LNCaP clone FGC (cell line): ENCODE measurements at regions not wholly inside any gene's neighbourhood (a gene's known extent, or its start where the extent isn't known, plus 50 kb on each side); places are given as distances from the start of the nearest gene placed in this dataset.

Source experiments
- DNase-seq: peaks from one replicate; pipeline ENCODE4 v3.0.0-alpha.2; 2011; ENCODE audit warnings: low read depth
- H3K4me3 ChIP-seq: 2 replicates; pipeline ENCODE4 v1.5.1; 2011; ENCODE audit warnings: mild to moderate bottlenecking, low read depth, low read length, control low read depth
- TF ChIP-seq, protein P1 (sequence below): IDR thresholded peaks from 2 replicates; pipeline ENCODE4 v1.5.1; 2012; ENCODE audit warnings: mild to moderate bottlenecking; ENCODE audit not compliant: control insufficient read depth, insufficient read depth; ENCODE audit errors: extremely low read depth

DNA sequence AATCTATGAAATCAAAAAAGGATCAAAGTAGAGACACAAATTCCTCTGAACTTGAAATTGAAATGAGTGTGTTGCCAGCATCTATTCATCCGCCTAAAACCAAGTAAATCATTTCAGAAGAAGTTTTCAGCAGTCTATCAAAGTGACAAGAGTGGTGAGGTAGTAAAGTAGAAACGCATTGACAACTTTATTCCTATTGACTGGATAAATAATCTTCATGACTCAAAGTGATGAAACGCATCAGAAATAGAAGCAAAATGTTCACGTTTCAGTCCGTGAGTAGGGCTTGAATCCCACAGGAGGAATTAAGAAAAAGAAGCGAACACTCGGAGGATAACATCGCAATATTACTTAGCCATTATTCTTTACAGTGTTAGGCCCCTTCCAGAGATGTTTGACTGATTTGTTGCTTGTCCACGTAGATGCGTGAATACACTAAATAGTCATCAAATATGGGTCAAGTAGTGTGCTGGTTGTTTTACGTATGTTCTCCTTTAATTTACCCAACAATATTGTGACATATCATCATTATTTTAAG lies 314.4 kb downstream of the PLK2 start:
- TF ChIP-seq, protein P1, sequence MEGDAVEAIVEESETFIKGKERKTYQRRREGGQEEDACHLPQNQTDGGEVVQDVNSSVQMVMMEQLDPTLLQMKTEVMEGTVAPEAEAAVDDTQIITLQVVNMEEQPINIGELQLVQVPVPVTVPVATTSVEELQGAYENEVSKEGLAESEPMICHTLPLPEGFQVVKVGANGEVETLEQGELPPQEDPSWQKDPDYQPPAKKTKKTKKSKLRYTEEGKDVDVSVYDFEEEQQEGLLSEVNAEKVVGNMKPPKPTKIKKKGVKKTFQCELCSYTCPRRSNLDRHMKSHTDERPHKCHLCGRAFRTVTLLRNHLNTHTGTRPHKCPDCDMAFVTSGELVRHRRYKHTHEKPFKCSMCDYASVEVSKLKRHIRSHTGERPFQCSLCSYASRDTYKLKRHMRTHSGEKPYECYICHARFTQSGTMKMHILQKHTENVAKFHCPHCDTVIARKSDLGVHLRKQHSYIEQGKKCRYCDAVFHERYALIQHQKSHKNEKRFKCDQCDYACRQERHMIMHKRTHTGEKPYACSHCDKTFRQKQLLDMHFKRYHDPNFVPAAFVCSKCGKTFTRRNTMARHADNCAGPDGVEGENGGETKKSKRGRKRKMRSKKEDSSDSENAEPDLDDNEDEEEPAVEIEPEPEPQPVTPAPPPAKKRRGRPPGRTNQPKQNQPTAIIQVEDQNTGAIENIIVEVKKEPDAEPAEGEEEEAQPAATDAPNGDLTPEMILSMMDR = no peak
- no peak overlapping the region for H3K4me3 ChIP-seq

DNA sequence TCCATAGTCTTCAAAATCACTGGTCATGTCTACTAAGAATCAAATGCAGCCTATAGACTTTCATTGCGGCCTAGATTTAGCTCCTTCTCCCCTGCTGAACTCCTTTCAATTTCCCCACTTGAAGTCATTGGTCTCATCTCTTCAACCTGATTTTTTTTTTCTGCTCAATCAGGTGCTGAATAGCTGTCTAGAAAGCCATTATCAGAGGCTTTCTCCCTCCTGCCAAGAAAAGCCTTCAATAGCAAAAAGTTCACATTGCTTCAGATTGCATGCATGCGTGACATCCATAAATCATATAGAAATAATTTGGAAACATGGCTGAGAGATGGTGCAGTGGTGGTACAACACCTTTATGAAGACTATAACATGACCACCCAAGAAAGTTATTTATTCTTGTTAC lies 316.2 kb downstream of the PLK2 start:
- H3K4me3 ChIP-seq = no peak overlapping the region
- DNase-seq = no peak
- TF ChIP-seq, protein P1 = no peak

More for the DNA sequence above, 314.4 kb downstream of the PLK2 start:
- no peak for DNase-seq

DNA sequence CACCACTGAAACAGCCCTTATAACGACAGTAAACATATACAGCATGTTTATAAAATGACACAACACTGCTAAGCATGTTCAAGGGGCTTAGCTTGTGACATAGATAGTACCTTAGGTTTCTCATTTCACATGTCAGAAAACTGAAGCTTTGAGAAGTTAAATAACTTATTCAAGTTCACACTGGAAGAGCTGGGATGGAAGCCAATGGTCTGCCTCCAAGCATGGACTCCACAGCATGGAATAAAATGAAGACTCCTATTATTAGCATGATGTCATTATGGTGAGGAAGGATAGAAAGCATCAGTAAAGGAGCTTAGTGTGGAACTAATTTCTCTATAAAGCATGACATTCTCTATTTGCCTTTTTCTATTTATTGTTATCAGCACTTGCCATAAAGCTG lies 316.7 kb downstream of the PLK2 start:
- DNase-seq = no peak
- no peak overlapping the region for H3K4me3 ChIP-seq
- TF ChIP-seq, protein P1 = no peak

DNA sequence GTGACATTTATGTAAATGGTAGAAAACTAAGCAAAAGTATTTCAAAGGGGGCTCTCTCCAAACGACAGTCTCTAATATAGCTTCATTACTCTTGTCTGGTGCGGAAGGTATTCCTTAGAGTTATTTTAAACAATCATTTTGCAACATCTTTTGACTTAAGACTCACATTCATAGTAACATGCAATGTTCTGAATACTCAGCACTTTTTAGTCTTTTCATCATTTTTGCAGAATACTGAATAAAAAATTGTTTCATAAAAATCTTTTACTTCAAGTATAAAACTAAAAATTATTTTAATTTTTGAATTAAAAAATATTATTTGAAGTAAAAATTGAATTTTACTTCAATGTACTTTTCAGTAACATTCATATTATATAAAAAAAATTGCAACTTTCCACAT lies 321.1 kb downstream of the PLK2 start:
- no peak for DNase-seq
- no peak overlapping the region for H3K4me3 ChIP-seq
- TF ChIP-seq, protein P1 = no peak

DNA sequence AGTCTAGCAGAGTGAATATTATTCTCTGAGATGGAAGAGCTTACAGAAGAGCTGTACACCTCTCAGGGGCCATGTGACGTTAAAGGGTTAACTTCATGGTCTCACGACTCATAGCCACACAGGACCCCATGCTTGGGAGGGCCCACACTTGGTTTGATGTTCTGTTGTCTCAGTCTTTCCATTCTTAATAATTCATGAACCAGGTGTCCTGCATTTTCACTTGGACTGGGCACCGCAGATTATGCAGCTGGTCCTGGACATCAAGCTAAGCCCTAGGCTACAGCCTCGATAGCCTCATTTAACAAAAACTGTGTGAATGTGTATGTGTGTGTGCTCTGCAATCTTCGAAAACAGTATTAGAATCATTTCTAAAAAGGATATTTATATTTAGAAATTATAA lies 323.5 kb downstream of the PLK2 start:
- TF ChIP-seq, protein P1 = no peak
- no peak for DNase-seq
- H3K4me3 ChIP-seq = no peak overlapping the region

DNA sequence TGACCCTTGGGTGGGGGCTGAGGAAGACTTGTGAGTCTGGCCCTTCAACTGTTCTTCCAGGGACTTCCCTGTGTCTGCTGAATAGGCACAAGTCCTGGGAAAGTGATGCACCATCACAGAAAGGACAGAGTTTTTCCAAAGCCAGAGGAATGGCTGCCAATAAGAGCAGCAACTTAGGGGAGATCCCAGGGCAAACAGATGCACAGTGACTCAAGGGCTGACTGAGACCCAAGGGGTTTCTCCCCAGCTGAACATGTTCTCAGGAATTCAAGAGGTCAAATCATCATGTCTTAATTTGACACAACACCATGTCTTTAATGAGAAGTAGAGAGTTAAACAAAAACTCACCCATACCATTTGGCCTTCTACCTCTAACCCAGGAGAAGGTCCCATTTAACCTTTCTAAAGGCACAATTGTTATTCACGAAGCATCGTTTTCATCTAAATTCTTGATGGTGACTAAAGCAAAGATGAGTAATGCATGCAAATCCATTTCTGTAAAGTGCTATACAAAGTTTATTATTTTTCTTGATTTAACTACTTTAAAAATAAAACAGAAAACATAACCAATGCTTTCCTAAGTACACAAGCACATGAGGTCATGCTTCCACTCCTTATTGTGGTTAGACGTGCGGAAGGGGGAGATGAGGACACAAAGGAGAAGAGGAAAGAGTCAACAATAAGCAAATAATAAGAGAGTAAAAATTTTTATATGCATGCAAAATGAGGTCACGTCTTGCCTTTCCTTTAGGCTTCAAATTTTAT lies 324.1 kb downstream of the PLK2 start:
- TF ChIP-seq, protein P1 = no peak
- no peak for DNase-seq
- H3K4me3 ChIP-seq = no peak overlapping the region

DNA sequence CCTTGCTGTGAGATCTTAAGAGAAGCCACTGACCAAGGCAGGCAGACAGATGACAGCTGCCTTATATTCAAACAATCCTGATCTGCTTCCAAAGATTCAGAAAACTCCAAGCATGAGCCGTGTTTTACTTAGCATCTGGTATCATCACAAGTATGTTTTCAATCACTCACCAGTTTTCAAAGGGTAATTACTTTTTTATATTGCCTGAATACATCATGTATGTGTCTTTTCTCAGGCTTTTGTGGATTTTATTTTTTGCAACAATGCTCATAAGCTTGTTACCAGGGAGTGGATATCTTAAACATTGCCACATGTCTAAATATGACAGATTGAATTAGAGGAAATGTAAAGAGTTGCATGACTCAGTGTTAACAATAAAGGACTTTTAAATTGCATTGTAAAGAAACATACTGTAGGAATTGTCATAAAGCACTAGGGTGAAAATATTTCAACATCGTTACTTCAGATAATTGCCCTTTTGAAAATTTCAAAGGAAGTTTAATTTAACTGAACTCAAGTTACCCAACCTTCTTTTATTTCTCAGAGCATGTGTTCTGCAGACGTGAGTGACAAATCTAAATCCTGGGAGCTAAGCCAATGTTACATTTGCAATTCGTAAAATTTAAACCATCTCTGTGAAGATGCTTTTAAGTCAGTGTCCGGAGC lies 326.1 kb downstream of the PLK2 start:
- no peak for DNase-seq
- TF ChIP-seq, protein P1 = no peak
- no peak overlapping the region for H3K4me3 ChIP-seq
